Activated CD8-positive, alpha-beta memory T cell treated with anti-CD3 and anti-CD28 coated beads for 24 hours (primary cell): ENCODE measurements at regions not wholly inside any gene's neighbourhood (a gene's known extent, or its start where the extent isn't known, plus 50 kb on each side); places are given as distances from the start of the nearest gene placed in this dataset.

Source experiments
- DNase-seq: peaks from one replicate; pipeline ENCODE4 v3.0.0-alpha.2; 2020

DNA sequence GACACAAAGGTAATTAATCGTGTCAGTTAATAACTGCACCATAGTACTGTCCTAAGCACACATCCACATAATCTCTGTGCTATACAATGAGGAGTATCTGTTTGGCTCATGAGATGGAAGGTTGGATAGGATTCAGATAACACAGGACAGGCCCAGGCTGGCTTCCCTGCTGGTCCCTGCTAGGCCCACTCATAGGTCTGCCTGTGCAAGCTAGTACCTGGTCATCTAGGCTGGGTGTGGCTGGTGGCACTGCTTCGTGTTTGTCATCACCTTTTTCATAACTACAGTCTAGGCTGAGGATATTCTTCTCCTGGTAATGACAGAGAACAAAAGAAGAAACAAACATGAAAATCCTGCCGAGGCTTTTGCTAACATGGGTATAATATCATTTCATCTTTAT lies 392.8 kb downstream of the TRIB2 start:
- DNase-seq, result no peak

DNA sequence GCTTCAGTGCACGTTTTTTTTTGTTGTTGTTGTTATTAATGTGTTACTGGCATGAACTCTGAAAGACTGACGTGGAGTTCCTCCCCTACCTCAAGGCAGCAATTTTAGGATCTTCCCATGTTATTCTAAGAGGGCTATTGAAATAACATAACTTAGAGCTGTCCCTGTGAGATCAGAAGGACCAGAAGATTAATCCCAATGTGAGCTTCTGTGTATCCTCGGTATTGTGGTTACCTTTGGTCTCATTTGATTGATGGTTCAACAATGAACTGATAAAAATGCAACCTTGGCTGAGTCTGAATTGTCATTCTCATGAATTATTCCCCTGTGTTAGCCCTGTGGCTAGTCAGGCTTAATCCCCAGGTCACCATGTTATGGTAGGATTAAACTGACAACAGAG lies 394.1 kb downstream of the TRIB2 start:
- no peak for DNase-seq

DNA sequence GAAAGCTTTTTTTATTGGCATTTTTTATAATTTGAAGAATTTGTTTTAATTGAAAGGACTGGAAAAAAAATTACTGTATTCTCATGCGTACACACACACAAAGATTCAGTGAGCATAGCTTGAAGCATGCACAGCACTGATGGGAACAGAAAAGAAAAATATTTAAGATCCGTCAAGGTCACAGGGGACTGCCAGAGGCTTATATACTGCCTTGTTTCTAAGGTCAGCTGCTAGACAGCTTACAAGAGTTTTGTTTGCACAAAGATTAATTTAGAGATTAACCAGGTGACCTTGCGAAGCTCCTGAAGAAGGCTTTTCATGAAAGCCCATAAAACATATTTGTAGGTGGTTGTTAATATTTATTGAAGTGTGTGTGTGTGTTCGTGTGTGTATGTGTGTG lies 396.3 kb downstream of the TRIB2 start:
- DNase-seq, result no peak

DNA sequence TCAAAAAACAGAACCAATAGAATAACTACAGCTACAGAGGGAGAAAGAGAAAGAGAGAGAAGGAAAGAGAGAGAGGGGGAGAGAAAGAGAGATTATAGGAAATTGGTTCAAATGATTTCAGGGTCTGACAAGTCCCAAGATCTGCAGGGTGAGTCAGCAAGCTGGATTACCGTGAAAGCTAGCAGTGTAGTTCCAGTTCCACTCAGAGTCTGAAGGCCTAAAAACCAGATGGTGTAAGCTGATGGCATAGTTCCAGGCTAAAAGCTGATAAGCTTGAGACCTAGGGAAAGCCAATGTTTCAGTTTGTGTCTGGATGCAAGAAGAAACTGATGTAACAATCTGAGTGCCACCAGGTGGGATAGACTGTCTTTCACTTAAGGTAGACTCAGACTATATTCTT lies 397.7 kb downstream of the TRIB2 start:
- no peak for DNase-seq

DNA sequence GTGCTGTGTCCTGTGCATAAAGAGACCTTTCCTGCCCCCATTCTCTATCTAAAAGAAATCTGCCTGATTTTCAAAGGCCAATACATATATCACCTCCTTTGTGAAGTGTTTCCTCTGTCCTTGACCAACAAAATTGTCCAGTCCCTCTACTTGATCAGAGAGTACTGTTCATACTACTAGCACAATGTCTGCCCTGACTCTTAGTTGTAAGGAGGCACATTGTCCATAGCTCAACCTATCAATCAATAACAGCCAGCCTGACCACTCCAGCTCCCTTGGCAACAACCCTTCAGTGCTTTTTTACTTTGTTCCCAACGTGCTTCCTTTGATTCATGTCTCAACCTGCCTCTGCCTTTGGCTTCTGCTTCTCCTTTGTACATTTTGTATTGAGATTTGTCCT lies 398.9 kb downstream of the TRIB2 start:
- DNase-seq, result no peak

DNA sequence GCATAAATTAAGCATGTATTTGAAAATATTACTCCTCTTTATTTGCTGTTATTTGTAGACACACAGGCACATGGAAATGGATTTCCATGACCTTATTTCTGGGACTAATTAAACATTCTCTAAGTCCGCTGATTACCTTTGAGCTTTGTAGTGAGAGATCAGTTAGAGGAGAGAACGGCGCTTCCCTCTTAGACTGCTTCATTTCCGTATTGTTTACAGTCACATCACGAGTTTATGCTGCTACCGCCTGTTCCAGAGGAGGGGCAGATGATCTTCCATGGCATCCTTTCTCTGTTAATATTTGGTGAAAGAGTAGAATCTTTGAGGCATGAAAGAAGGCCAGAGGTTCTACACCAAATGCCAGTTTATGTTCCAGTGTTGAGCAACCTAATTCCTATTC lies 404.4 kb downstream of the TRIB2 start:
- no peak for DNase-seq

DNA sequence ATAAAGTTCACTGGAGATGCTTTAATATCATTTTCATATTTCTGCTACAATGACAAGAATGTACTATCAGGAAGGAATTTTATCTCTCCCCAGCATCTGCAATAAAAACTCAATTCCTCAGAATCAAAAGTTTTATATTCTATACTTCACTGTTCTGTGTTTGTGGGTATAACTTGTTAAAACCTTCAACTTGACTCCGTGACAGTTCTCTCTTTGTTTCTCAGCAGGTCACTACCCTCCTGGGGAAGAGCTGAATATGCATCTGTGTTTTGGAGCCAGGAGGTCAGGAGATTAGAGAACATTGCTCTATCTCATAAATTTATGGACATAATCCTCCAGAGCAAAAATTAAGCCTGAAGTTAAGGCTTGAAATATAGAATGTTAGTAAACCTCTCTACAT lies 411.4 kb downstream of the TRIB2 start:
- no peak for DNase-seq

DNA sequence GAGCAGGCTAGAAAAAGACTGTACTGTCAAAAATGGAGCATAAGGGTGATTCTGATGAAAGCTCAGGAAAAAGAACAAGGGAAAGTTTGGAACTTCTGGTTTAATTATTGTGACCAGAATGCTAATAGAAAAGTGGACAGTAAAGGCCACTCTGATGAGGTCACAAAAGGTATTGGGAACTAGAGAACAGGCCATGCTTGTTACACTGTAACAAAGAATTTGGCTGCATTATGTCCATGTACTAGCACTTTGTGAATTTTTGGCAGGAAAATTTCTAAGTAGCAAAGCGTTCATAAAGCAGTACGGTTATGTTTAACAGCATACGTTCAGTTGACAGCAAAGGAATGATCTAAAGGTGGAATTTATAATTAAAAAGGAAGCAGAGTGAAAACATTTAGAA lies 418.6 kb downstream of the TRIB2 start:
- DNase-seq, result no peak

DNA sequence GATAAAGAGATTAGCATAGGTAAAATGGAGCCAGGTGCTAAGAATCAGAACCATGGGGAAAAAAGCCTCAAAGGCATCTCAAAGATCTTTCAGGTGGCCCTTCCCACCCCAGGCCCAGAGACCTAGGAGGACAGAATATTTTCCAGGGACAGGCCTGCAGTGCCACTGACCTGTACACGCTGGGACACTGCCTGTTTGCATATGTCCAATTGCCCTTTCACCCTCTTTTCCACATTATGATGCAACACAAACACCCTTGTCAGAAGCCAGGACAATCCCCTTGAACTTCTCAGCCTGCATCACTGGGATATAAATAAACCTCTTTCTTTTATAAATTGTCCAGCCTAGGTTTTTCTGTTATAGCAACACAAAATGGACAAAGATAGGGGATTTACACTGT lies 419.1 kb downstream of the TRIB2 start:
- DNase-seq, result no peak

DNA sequence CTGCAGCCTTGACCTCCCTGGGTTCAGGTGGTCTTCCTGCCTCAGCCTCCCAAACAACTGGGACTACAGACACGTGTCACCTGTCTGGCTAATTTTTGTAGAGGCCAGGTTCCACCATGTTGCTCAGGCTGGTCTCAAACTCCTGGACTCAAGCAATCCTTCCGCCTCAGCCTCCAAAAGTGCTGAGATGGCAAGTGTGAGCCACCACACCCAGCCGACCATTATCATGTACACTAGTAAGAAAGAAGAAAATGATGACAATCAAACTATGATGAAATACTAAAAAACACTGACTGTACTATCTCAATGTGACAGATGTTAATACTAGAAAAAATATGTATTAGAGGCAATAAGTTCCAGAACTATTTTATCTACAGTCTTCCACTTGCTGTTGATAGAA lies 420.9 kb downstream of the TRIB2 start:
- DNase-seq, result no peak

DNA sequence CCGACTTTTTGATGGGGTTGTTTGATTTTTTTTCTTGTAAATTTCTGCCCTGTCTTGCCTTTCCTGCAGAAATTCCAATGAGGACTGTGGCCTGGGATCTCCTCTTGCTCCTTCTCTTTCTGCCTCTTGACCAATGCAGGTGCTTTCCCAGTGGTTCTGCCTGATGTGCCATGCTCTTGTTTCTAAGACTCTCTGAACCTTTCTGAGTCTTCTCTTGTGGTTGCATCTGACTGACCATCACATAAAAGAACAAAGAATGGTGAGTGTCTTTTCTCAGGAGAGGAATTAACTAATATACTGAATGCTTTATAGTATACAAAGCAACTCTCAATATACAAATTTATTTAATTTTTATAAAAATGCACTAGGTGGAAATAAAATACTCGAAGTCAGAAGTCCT lies 424.6 kb downstream of the TRIB2 start:
- no peak for DNase-seq

DNA sequence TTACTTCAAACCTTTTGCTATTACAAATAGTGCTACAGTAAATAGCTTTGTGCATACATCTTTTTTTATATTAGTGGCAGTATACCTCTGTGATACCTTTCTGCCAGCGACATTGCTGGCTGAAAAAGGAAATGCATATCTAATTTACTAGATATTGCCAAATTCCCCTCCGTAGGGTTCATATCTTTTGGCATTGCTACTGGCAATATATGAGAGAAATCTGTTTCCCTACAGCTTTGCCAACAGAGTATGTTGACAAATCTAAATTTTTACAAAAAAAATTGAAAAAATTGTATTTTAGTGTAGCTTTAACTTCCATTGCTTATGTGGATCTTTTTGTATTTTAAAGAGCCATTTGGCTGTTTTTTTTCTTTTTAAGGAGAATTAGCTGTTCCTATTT lies 426.7 kb downstream of the TRIB2 start:
- DNase-seq, result no peak

DNA sequence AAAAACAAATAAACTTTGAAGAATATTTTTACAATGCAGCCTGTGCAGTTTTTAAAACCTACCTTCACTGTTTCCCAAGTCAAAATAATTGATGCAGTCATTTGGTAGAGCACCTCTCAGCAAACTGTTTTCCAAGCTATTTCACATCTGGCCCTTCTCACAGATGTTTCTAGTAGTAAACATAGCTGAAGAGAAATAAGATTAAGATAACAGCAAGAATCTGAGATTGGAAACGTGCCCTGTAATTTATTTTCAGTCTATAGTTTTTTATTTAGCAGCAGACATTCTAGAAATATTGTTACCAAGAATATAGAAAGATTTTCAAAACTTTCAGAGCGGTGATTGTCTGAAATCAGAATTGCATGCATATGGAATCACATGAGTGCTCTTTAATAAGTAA lies 440.2 kb downstream of the TRIB2 start:
- DNase-seq, result no peak

DNA sequence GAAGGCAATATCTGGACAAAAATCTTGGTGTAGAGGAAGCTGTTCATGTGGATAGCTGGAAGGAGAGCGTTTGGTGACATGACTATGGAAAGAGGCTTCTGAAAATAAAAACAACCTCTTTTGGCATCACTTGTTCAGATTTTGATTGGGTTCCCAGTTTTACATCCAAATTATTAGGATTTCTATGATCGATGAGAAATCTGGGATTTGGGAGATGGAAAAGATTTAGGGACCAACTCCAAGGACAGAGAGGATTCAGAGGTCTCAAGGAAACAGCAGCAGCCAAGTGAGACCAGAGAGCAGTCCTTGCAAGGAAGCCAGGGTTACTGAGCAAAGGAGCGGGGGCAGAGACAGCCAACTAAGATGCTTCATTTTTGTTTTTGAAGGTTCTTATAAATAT lies 441.7 kb downstream of the TRIB2 start:
- no peak for DNase-seq

DNA sequence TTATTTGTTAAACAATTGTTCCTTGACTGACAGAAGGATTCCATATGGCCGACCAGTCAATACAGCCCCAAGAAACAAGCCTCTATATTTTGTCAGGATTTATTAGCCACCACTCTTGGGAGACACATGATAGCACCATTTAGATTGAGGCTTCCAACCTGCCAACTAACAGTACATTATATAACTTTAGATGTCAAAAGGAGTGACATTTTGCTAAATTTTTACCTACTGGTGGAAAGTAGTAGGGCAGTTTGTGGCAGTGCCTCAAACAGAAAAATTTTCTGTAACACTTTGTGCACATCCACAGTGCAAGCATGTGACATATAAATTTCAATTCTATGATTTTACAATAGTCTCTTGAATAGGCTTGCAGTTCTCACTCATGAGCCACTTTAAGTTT lies 464.0 kb downstream of the TRIB2 start:
- DNase-seq, result no peak

DNA sequence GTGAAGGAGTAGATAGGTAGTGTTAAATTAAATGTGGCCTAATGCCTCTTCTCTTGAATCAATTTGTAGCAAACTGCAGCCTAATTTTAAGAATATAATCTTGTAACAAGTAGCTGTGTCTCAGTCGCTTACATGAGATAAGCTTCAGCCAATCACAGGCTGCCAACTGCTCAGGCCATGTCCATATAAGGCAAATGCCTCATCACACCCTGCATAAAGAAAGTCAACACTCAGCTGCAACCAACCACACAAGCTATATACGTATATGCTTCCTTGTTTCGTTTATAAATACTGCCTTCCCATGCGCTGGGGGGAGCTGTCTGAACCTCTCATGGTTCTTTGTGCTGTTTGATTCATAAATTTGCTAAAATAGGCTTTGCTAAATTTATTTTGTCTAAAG lies 476.3 kb downstream of the TRIB2 start:
- DNase-seq, result no peak

DNA sequence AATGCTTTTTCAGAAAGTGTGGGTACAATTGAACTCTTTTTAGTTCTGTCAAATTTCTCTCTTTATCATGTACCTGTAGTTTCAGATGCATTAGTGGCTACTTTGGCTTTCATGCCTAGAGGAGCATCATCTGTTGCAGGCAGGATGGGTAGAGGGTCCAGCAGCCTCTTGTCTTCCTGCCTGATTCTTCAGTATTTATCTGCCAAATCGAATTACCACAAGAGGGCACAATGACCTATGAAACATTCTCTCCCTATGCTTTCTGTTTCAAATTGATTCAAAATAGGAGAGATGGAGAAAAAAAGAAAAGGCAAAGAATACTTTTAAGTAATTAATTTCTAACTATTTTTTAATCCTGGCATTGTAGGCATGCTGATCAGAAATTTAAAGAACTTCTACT lies 477.2 kb downstream of the TRIB2 start:
- DNase-seq, result no peak

DNA sequence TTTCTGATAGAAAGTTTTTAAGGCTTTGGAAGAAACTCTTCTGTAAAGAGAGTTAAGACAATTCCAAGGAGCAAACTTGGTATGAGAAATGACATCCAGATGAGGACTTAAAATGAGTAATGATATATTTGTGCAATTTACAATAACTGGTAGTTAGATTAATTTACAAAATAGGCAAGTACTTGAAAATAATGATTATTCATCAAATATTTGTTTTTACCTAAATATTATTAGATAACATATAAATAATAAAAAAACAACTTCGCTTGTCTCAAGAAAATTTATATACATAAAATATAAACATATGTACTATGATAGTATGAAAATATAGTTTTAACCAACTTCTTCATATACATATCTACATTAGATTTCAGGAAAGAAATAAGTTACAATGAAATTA lies 478.5 kb downstream of the TRIB2 start:
- DNase-seq, result no peak

DNA sequence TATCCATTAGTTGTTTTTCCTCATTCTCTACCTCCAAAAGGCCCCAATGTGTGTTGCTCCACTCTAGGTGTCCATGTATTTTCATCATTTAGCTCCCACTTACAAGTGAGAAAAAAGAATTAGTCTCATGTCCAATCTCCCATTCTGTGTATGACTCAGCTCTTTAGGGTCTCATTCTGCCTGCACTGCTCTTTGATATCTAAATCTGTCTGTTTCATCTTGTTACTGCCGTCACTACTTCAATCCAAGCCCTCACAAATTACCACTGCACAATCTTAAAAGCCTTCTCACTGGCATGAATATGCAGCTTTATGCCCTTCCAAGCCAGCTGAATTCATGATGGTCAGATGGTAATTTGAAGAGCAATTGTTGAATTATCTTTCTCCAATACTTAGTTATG lies 480.5 kb downstream of the TRIB2 start:
- no peak for DNase-seq

DNA sequence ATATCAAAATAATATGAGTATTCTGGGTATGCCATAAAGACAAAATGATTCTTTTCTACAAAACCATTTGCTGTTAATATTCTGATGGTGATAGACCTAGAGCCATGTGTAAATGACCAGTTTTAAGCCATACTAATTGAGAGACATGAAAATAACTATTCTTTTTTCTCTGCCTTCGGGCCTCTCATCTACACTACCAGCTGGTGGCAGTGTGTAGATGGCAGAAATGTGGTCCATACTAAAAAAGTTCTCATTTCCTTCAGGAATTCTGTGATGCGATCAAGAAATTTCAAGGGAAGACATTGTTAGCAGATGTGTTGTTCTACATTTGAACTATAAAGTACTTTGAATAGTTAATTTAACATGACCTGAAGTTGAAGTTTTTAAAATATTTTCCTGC lies 485.2 kb downstream of the TRIB2 start:
- no peak for DNase-seq

DNA sequence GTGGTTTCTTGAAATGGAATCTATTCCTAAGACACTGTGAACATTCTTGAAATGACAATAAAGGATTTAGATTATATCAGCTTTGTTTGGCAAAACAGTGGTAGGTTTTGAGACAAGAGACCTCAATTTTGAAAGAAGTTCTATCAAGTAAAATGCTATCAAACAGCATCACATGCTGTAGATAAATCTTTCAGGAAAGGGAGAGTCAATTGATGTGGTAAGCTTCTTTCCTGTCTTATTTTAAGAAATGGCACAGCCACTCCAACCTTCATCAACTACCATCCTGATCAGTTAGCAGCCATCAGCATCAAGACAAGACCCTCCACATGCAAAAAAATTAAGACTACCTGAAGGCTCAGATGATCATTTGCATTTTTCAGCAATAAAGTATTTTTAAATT lies 495.4 kb downstream of the TRIB2 start:
- DNase-seq, result no peak

DNA sequence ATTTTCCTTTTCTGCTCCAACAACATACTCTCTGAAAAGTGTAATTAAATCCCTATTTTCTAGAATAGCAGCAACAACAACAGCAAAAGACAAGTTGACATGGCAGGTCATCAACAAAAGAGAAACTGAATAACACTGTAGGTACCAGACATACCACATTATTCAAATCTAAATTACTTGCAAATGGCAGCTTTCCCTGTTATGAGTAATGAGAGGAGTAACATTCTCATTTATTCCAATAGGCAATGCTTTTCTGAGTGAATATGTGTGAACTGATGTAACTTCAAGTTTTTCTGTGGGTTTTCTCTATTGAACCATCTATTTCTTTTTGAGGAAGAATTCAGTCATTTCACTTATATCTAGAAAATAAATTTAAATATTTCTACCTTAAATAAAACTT lies 501.5 kb downstream of the TRIB2 start:
- no peak for DNase-seq

DNA sequence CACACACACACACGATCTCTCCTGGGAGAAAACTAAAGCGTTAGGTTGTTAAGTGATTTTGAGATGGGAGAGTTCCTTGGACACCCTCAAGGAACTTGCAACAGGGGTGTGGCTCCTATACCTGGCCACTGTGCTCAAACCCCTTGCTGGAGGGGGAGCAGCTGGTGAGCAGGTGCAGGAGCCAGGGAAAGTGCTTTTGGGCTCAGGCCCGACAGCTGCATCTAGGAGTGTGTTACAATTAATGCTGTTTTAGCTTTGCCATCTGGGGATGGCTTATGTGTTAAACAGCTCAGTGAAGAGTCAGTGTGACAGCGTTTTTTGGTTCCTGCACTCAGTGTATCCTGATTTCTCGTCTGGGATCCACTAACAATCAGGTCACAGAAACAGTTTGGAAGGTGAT lies 510.8 kb downstream of the TRIB2 start:
- DNase-seq, result no peak

DNA sequence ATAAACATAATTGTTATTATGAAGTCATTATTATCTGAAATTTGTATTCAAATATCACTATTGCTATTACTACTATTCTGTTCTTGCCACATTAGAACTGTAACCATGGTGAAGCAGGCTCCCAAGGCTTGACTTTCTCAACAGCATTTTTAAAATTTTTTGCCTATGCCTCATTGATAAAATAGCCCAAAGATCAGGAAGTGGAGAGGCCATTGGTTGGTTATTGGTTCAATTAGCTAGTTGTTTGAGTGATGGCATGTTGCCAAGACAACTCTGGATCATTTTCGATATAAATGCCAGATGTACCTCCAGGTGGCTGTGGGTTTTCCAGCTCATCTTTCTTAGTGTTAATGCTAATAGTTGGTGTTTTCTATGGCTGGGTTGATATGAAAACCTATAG lies 513.5 kb downstream of the TRIB2 start:
- DNase-seq, result no peak

DNA sequence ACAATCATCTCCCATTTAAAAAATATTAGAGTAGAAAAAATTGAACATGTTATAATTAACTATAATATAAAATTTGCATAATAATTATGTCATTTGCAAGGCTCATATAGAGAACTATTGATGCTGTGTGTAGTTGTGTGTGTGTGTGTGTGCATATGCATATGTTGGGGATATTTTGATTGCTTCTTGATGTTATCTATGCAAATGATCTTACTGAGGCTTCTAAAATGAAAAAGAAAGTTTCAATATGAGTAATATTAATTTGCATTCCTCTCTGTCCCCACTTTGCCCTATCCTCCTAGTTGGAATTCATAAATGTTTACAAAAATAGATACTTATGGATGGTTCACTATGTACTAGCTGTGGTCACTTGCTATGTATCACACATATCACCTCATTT lies 523.3 kb downstream of the TRIB2 start:
- no peak for DNase-seq

DNA sequence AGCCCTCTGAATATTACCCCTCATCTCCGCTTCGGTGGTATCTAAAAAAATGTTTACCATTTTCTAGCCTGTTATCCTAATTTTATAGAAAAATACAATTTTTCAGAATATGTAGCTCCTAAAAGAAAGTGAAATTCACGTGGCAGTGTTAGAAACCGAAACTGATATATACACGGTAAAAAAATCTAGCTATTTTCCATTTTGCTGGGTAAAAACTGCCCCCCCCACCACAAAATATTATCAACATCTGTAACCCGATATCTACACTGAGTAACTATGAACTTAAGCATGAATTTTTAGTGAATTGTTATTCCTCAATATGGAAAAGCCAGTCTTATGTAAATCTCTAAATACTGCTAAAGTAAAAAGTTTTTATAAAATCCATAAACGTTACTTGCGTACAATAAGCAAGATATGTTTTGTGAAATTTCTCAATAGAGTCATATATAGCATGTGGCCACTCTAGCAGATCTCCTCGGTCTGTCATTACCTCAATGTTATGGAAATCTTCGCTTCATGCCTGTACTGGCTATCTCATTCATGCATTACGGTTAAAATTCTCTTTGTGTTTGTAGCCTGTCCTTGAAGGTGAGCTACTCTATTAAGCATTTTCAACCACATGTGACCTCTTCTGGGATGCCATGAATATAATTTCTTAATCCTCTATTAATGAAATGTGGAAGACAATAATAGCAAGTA lies 524.2 kb downstream of the TRIB2 start:
- no peak for DNase-seq
